ENCODE measurements at regions not wholly inside any gene's neighbourhood (a gene's known extent, or its start where the extent isn't known, plus 50 kb on each side); places are given as distances from the start of the nearest gene placed in this dataset.
"Not testable (repeated sequence)": the region's sequence is repeated elsewhere in the genome, so short reads cannot be mapped to it uniquely, and the experiment has no call there.

DNA sequence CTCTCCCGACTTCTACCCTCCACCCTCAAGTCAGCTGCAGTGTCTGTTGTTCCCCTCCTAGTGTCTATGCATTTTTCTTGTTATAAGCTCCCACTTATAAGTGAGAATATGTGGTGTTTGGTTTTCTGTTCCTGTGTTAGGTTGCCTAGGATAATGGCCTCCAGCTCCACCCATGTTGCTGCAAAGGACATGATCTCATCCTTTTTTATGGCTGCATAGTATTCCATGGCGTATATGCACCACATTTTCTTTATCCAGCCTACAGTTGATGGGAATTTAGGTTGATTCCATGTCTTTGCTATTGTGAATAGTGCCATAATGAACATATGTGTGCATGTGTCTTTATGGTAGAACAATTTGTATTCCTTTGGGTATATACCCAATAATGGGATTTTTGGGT, 80.7 kb downstream of the SPTSSA start:
- H3K36me3 Mint-ChIP-seq (ENCODE audit: low read depth); DNase-seq; H3K9me3 Mint-ChIP-seq; intact Hi-C loops (cut with micrococcal nuclease); H3K4me1 Mint-ChIP-seq; H3K4me3 Mint-ChIP-seq; H3K27me3 Mint-ChIP-seq; H3K27ac Mint-ChIP-seq: not testable (repeated sequence)

DNA sequence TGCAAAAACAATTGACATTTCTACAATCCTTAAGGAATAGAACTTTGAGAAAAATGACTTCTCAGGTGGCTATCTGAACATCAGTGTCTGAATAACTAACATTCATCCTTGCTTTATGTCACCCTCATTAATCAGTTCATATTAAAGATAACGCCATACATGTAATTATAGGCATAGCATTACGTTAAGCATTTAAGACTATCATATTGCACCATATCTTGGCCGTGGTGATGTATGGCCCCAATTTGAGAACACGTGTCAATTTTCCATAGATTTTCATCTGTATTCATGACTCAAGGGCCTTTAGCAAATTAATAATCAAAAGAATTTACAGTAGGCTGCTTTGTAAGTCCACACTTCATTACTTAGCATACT, 81.6 kb downstream of the SPTSSA start:
- Mint-ChIP-seq H3K36me3 (ENCODE audit: low read depth) (no peaks in the 10 kb centered on the region), H3K27me3 (no peaks in the 10 kb centered on the region), H3K27ac (no peak overlapping the region), H3K9me3 (no peaks in the 10 kb centered on the region), H3K4me1 (peaks cover under 1% of the 10 kb centered on the region), H3K4me3 (no peak overlapping the region)
- intact Hi-C loops (cut with micrococcal nuclease): no loop called here
- DNase-seq: no peak

DNA sequence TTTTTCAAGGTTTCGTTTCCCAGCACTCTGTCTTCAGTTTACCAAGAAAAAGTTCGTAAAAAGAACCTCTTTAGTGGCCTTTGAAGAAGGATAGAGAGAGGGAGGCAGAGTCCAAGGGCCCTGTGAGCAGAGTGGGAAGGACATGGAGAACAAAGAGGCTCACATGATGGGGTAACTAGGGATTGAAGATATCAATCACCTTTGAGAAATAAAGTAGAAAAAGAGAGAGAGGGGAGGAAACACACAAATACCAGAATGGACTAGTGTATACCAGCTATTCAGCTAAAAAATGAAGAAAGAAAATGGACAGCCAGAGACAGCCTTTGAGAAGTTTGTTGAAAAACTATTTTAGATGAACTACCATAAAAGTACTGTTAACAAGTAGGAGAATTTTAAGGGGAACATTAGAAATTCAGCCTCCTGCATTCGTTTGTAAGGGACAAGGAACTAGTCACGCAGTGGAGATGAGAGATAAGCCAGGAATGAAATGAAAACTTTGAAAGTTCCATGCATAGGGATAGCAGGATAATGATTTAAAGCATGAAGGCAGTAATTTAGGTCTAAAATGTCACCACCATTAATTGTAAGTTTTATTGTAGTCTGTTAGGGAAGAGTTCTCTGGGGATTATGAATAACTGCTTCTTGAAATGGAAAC, 82.1 kb downstream of the SPTSSA start:
- Mint-ChIP-seq H3K27ac (no peak overlapping the region), H3K36me3 (ENCODE audit: low read depth) (no peaks in the 10 kb centered on the region), H3K4me3 (no peak overlapping the region), H3K9me3 (no peaks in the 10 kb centered on the region), H3K4me1 (peaks cover 3% of the 10 kb centered on the region), H3K27me3 (no peaks in the 10 kb centered on the region)
- intact Hi-C loops (cut with micrococcal nuclease): no loop called here
- no peak for DNase-seq

DNA sequence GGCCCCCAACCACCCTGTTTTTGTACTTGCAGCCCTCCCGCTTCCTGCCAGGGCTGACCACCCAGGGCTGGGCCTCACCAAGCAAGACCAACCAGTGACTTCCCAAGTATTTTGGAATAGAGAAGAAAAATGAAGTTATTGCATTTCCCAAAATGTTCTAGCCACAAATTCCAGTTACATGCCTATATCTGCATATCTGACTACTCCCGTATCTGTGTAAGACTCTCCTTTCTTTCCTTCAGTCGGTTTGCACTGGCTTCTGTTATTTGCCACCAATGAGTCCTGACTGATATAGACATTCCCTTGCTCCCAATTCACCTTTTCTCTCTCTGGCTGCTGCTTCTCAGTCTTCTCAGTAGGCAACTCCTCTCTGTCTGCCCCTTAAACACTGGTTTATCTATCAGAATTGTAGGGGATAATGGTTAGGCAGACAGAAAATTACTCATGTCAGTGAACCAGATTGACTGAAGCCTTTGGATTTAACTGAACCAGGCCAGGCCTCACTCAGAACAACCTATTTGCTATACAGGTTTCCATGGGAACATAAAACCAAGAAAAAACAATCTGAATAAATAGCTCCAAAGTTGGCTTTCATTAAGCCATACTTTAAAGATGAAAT, 85.3 kb downstream of the SPTSSA start:
- Mint-ChIP-seq H3K4me1 (peaks cover 3% of the 10 kb centered on the region), H3K27me3 (no peaks in the 10 kb centered on the region), H3K9me3 (no peaks in the 10 kb centered on the region), H3K36me3 (ENCODE audit: low read depth) (no peaks in the 10 kb centered on the region), H3K27ac (no peak overlapping the region), H3K4me3 (no peak overlapping the region)
- no peak for DNase-seq
- intact Hi-C loops (cut with micrococcal nuclease): no loop called here

DNA sequence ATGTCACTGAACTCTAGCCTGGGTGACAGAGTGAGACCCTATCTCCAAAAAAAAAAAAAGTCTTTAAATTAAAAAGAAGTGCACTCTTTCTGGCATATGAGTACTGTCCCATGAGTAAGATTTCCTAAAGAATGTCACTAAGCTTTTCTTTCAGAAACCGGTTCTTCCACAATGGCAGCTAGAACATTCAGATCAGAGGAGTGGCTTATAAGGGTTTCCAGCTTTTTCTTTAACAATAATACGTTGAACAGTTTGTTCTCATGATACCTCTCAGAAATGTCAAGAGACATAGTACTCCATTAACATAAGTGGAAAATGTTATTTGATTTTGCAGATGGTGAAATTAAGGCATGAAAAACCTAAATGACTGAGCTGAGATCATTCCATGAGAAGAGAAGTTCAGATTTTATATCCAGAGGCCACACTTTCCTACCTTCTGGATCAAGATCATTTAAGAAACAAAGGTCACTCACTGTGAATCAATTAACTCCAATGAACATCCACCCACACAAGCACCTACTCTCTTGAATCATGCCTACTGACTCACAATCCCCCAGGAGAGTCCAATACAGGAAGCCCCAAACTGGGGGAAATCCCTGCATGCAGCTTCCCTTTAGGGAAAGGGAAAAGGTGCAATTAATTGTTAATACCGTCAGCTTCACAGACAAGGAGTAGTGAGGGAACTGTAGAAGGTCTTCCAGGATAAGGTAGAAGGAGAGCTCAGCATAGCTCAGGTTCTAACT, 86.9 kb downstream of the SPTSSA start:
- H3K27me3 Mint-ChIP-seq: no peaks in the 10 kb centered on the region
- H3K9me3 Mint-ChIP-seq: no peaks in the 10 kb centered on the region
- intact Hi-C loops (cut with micrococcal nuclease): no loop called here
- no peak overlapping the region for H3K4me3 Mint-ChIP-seq
- H3K27ac Mint-ChIP-seq: no peak overlapping the region
- H3K4me1 Mint-ChIP-seq: peaks cover 3% of the 10 kb centered on the region
- DNase-seq: no peak
- no peaks in the 10 kb centered on the region for H3K36me3 Mint-ChIP-seq (ENCODE audit: low read depth)

DNA sequence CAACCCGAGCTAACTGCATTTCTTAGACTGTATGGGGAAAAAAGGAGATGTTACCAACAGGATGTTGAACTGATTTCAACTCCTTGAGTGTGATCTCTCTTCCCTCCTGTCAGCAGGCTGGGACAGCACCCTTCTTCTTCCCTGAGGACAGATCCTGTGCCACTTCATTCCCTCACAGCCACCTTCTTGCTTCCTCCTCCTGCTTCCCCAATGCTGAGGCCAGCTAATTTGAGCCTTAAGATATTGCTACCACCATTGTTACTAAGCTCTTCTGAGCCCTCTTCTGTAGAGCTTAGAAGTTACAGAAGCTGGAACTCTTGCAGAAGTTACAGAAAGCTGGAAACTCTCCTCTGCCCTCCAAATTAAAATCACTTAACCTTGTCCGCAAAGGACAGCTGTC, 88.8 kb downstream of the SPTSSA start:
- Mint-ChIP-seq H3K27ac (no peak overlapping the region), H3K27me3 (peaks cover 6% of the 10 kb centered on the region), H3K36me3 (ENCODE audit: low read depth) (no peaks in the 10 kb centered on the region), H3K4me3 (no peak overlapping the region), H3K9me3 (no peaks in the 10 kb centered on the region), H3K4me1 (peaks cover 3% of the 10 kb centered on the region)
- no peak for DNase-seq
- intact Hi-C loops (cut with micrococcal nuclease): no loop called here

DNA sequence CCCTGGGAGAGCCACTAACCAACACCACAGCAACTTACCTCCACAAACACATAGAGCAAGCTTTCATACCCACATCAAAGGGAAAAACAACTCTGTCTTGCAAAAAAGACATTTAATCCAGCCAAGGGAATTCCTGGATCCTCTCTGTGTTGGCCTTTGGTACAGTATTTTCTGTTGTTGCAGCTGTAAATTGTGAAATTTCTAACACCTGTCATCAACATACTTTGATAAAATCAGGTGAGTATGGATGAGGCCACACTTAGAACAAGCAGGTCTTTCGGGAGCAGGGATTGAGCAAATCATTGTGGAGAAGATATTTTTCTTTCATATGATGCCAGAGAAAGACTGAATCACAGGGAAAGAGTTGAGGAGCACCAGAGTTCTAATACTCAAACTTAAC, 89.3 kb downstream of the SPTSSA start:
- Mint-ChIP-seq H3K27ac (no peak overlapping the region), H3K4me3 (no peak overlapping the region), H3K9me3 (no peaks in the 10 kb centered on the region), H3K4me1 (peaks cover 3% of the 10 kb centered on the region), H3K36me3 (ENCODE audit: low read depth) (no peaks in the 10 kb centered on the region), H3K27me3 (peaks cover 6% of the 10 kb centered on the region)
- no peak for DNase-seq
- intact Hi-C loops (cut with micrococcal nuclease): no loop called here

DNA sequence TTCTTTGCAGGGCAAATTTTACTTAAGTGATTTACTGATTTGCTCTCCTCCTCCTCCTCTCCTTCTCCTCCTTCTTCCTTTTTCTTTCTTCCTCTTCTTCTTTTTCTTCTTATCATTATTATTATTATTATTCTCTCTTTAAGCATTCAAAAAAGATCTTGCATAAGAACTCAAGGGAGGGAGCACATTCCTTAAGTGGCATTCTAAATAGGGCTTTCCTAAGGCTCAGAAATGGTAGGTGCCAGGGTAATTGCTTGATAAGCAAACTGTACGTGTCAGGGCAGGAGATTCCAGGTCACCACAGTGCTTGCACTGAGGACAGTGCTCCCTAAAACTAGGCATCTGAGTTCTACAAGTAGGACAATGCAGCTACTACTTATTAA, 92.4 kb downstream of the SPTSSA start:
- Mint-ChIP-seq H3K27me3 (peaks cover 12% of the 10 kb centered on the region), H3K36me3 (ENCODE audit: low read depth) (no peaks in the 10 kb centered on the region), H3K4me1 (no peaks in the 10 kb centered on the region), H3K27ac (no peak overlapping the region), H3K4me3 (no peak overlapping the region), H3K9me3 (no peaks in the 10 kb centered on the region)
- DNase-seq: no peak
- intact Hi-C loops (cut with micrococcal nuclease): no loop called here

DNA sequence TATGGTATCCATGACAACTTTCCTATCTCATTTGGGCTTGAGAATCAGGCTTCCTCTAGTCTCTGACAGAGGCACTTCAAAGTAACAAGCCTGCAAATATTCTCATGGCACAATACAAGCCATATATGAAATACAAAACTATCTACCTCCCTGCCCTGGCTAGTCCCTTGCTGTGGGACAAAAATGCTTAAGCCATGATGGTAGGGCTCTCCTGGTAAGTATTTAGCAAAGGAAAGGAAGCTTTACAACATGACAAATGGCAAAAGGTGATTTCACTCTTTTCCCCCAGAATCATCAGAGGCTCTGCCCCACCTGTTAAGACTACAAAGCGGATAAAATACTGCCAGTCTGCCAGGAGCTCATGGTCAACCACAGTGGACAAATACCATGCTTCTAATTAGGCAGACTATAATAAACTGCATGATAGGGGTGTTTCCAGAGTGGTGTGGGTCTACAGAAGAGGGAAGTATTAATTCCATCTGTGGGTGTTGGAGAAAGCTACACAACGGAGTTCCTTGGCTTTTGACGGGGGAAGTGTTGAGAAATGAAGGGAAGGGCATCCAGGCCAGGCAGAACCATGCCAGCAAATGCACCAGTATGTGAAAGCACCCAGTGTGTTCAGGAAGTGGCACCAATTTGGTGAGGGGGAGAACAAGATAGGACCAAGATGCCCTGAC, 92.9 kb downstream of the SPTSSA start:
- peaks cover 12% of the 10 kb centered on the region for H3K27me3 Mint-ChIP-seq
- DNase-seq: no peak
- H3K4me1 Mint-ChIP-seq: no peaks in the 10 kb centered on the region
- H3K4me3 Mint-ChIP-seq: no peak overlapping the region
- intact Hi-C loops (cut with micrococcal nuclease): no loop called here
- no peak overlapping the region for H3K27ac Mint-ChIP-seq
- H3K36me3 Mint-ChIP-seq (ENCODE audit: low read depth): no peaks in the 10 kb centered on the region
- no peaks in the 10 kb centered on the region for H3K9me3 Mint-ChIP-seq

DNA sequence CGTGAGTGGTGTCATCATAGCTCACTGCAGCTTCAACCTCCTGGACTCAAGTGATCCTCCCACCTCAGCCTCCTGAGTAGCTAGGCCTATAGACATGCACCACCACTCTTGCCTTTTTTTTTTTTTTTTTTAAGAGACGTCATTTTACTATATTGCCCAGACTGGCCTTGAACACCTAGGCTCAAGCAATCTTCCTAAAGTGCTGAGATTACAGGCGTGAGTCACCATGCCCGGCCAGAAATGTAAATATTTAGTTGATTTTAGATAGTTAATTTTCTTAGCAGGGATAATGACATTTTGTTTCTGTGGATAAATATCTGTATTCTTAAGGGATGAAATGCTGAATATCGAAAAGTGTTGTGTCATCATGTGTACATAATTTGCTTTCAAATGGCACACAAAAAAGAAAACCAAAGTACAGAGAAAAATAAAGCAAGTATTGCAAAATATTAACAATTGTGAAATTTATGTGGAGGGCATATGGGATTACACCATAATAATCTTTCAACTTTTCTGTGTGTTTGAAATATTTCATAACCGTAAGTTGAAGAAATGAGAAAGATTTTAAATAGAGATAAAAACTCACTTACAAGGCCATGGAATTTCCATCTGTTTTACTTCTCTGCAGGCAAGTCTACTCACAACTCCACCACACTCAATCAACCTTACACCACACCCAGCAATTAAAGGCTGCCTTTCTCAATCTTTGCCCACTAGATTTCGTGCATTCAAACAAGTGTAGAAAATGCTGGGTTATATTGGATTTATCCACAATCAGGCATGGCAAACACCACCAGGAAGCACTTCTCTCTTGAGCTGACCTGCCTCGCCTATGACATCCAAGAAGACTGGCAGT, 93.7 kb downstream of the SPTSSA start:
- no peaks in the 10 kb centered on the region for H3K36me3 Mint-ChIP-seq (ENCODE audit: low read depth)
- peaks cover 13% of the 10 kb centered on the region for H3K27me3 Mint-ChIP-seq
- no peak overlapping the region for H3K4me3 Mint-ChIP-seq
- intact Hi-C loops (cut with micrococcal nuclease): no loop called here
- H3K4me1 Mint-ChIP-seq: peaks cover 4% of the 10 kb centered on the region
- H3K9me3 Mint-ChIP-seq: no peaks in the 10 kb centered on the region
- DNase-seq: no peak
- no peak overlapping the region for H3K27ac Mint-ChIP-seq

DNA sequence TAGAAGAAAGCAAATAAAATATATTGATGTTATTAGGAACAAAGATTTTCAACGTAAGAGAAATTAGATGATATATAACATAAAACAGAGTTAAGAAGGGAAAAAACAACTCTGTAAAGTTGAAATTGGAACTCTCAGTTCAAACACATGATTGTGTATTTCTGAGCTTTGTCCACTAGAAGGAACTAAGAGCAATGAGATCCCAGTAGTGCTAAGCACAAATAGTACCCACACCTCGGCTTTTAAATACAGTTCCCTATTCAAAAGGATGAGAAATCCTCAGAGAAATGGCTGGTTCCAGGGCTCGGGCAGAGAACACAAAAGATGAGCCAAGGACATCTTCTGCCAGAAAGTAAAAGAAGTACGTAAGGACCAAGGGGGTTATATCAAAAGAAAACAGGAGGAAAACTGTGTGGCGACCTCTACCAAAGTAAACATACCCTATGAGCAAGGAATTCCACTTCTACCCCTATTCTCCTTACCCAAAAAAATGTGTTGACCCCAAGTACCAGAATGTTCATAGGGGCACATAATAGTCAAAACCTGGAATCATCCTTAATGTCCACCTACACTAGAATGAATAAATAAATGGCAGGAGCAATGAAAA, 96.6 kb downstream of the SPTSSA start:
- H3K36me3 Mint-ChIP-seq (ENCODE audit: low read depth): no peaks in the 10 kb centered on the region
- peaks cover 4% of the 10 kb centered on the region for H3K4me1 Mint-ChIP-seq
- DNase-seq: no peak
- no peak overlapping the region for H3K4me3 Mint-ChIP-seq
- intact Hi-C loops (cut with micrococcal nuclease): no loop called here
- H3K27ac Mint-ChIP-seq: no peak overlapping the region
- no peaks in the 10 kb centered on the region for H3K9me3 Mint-ChIP-seq
- peaks cover 15% of the 10 kb centered on the region for H3K27me3 Mint-ChIP-seq

DNA sequence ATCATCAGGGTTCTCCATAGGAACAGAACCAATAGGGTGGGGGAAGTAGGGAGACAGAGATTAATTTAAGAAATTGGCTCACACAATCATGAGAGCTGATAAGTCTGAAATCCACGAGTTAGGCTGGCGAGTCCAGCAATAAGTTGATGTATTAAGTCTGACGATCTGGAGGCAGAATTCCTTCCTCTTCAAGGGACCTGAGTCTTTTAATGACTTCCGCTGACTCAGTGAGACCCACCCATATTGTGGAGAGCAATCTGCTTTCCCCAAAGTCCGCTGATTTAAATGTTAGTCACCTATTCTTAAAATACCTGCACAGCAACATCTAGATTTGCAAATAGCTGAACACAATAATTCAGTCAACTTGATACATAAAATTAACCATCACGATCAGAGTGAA, 97.8 kb downstream of the SPTSSA start:
- Mint-ChIP-seq H3K4me3 (no peak overlapping the region), H3K36me3 (ENCODE audit: low read depth) (no peaks in the 10 kb centered on the region), H3K27me3 (peaks cover 13% of the 10 kb centered on the region), H3K9me3 (no peaks in the 10 kb centered on the region), H3K27ac (no peak overlapping the region), H3K4me1 (peaks cover 6% of the 10 kb centered on the region)
- DNase-seq: no peak
- intact Hi-C loops (cut with micrococcal nuclease): no loop called here

DNA sequence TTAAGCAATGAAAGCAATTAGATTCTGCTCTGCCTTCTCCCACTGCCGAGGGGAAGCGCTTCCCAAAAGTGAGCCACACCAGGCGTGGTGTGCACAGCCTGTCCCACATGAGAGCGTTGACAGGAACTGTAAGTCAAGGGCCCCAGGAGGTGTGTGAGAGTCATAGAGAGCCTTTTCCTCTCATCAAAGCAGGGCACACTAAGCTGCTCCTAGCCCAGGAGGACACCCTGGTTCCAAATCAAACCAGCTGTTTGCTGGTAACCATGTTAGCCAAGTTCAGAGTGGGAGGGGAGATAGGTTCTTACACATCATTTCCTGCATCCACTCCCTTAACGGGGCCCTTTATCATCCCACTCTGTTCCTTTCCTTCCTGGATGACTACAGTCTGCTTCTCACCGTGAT, 98.3 kb downstream of the SPTSSA start:
- H3K27me3 Mint-ChIP-seq: peaks cover 10% of the 10 kb centered on the region
- H3K9me3 Mint-ChIP-seq: no peaks in the 10 kb centered on the region
- H3K4me1 Mint-ChIP-seq: peaks cover 6% of the 10 kb centered on the region
- H3K4me3 Mint-ChIP-seq: no peak overlapping the region
- intact Hi-C loops (cut with micrococcal nuclease): no loop called here
- no peak overlapping the region for H3K27ac Mint-ChIP-seq
- H3K36me3 Mint-ChIP-seq (ENCODE audit: low read depth): no peaks in the 10 kb centered on the region
- DNase-seq: no peak
